ENCODE measurements at regions not wholly inside any gene's neighbourhood (a gene's known extent, or its start where the extent isn't known, plus 50 kb on each side); places are given as distances from the start of the nearest gene placed in this dataset.
A peak's percentile ranks its signal among the peaks of the same experiment; 100 is the strongest.

DNA sequence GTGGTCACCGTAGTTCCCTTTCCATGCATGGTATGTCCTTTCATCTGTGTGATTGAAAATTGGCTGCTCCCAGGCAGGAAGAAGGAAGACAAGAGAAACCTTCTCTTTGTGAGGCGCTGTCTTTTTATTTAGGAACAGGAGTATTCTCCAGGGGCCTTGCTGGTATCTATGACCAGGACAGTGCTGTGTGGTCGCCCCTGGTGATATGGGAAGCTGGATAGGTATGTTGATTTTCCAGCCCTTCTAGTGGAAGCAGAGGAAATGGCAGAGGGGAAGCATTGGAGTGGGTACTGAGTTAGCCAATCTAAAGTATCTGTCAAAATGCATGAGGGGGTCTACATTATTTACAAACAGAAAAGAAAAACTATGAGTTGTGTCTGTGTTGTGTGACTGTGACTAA is 226.6 kb downstream of the MTX2 start:
- no peak for FAIRE-seq
- TF ChIP-seq, protein P1, sequence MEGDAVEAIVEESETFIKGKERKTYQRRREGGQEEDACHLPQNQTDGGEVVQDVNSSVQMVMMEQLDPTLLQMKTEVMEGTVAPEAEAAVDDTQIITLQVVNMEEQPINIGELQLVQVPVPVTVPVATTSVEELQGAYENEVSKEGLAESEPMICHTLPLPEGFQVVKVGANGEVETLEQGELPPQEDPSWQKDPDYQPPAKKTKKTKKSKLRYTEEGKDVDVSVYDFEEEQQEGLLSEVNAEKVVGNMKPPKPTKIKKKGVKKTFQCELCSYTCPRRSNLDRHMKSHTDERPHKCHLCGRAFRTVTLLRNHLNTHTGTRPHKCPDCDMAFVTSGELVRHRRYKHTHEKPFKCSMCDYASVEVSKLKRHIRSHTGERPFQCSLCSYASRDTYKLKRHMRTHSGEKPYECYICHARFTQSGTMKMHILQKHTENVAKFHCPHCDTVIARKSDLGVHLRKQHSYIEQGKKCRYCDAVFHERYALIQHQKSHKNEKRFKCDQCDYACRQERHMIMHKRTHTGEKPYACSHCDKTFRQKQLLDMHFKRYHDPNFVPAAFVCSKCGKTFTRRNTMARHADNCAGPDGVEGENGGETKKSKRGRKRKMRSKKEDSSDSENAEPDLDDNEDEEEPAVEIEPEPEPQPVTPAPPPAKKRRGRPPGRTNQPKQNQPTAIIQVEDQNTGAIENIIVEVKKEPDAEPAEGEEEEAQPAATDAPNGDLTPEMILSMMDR (IDR thresholded peaks at IDR 0.05; ENCODE audit: borderline replicate concordance, extremely low read depth, insufficient read depth) = no peak
- no peak overlapping the region for H3K4me3 ChIP-seq (ENCODE audit: low read length in 3 of 3)
- H3K27me3 ChIP-seq (ENCODE audit: control insufficient read depth, insufficient read depth, low read length) = no peaks in the 10 kb centered on the region
- intact Hi-C loops (cut with DNase I) = no loop called here
- no peaks in the 10 kb centered on the region for H3K9me3 ChIP-seq (ENCODE audit: control insufficient read depth in 2 of 3, insufficient read depth in 1 of 3, low read length in 3 of 3)
- peaks cover 0 to 7% (median 0%) of the 10 kb centered on the region in 3 donors for H3K4me1 ChIP-seq (ENCODE audit: control insufficient read depth in 2 of 3, insufficient read depth in 2 of 3, low read depth in 1 of 3, low read length in 3 of 3)
- H3K9ac ChIP-seq (ENCODE audit: low read length in 3 of 3) = no peak overlapping the region
- no peaks in the 10 kb centered on the region for H3K36me3 ChIP-seq (ENCODE audit: control insufficient read depth in 2 of 3, insufficient read depth in 3 of 3, low read length in 3 of 3)
- DNase-seq = no peak
- no peak overlapping the region for H3K27ac ChIP-seq (ENCODE audit: low read depth in 2 of 2, low read length in 2 of 2)

DNA sequence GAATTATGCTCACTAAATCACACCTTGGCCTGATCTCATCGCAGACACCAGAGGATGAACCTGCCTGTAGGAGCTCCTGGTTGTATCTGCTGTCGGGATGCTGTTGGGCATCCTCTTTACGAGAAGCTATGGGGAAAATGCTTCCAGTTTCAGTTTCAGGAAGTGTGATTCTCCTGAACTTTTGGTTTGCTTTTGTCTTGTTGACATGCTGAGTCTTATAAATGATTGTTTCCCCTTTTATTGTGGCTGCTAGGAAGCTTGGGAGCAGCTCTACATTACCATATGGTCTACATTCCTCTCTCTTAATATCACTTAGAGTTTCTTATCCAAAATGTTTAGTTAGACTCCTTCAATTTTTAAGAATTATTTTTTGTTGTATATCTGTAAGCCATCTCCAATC is 227.5 kb downstream of the MTX2 start:
- intact Hi-C loops (cut with DNase I) = no loop called here

DNA sequence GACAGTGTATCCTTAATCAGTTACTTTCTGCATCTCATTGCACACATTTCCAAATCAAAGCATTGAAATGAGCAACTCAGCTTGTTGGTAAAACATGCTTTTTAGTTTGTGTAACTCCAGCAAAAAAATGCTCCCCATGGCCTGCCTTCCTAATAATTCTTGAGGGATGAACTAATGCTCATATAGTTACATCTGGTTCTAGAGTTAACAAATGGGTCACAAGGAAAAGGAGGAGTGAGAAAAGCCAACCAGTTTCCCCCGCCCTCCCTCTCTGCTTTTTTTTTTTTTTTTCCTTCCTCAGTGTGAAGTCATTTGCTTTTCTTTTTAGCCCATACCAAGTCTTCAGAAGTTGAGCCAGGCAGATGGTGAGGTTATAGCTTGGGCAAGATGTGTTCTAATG is 231.7 kb downstream of the MTX2 start:
- no peak for FAIRE-seq
- DNase-seq = no peak
- intact Hi-C loops (cut with DNase I) = no loop called here
- Histone ChIP-seq H3K27ac (ENCODE audit: low read depth in 2 of 2, low read length in 2 of 2) (no peak overlapping the region), H3K36me3 (ENCODE audit: control insufficient read depth in 2 of 3, insufficient read depth in 3 of 3, low read length in 3 of 3) (no peaks in the 10 kb centered on the region), H3K9me3 (ENCODE audit: control insufficient read depth in 2 of 3, insufficient read depth in 1 of 3, low read length in 3 of 3) (no peaks in the 10 kb centered on the region), H3K9ac (ENCODE audit: low read length in 3 of 3) (no peak overlapping the region), H3K4me3 (ENCODE audit: low read length in 3 of 3) (no peak overlapping the region), H3K4me1 (ENCODE audit: control insufficient read depth in 2 of 3, insufficient read depth in 2 of 3, low read depth in 1 of 3, low read length in 3 of 3) (peaks cover 0 to under 1% (median 0%) of the 10 kb centered on the region in 3 donors), H3K27me3 (ENCODE audit: control insufficient read depth, insufficient read depth, low read length) (no peaks in the 10 kb centered on the region)
- TF ChIP-seq, protein P1 (IDR thresholded peaks at IDR 0.05; ENCODE audit: borderline replicate concordance, extremely low read depth, insufficient read depth) = no peak

More for the DNA sequence above, 227.5 kb downstream of the MTX2 start:
- TF ChIP-seq, protein P1 (IDR thresholded peaks at IDR 0.05; ENCODE audit: borderline replicate concordance, extremely low read depth, insufficient read depth) = no peak
- Histone ChIP-seq H3K36me3 (ENCODE audit: control insufficient read depth in 2 of 3, insufficient read depth in 3 of 3, low read length in 3 of 3) (no peaks in the 10 kb centered on the region), H3K27me3 (ENCODE audit: control insufficient read depth, insufficient read depth, low read length) (no peaks in the 10 kb centered on the region), H3K9ac (ENCODE audit: low read length in 3 of 3) (no peak overlapping the region), H3K9me3 (ENCODE audit: control insufficient read depth in 2 of 3, insufficient read depth in 1 of 3, low read length in 3 of 3) (no peaks in the 10 kb centered on the region), H3K4me3 (ENCODE audit: low read length in 3 of 3) (no peak overlapping the region), H3K27ac (ENCODE audit: low read depth in 2 of 2, low read length in 2 of 2) (no peak overlapping the region), H3K4me1 (ENCODE audit: control insufficient read depth in 2 of 3, insufficient read depth in 2 of 3, low read depth in 1 of 3, low read length in 3 of 3) (peaks cover 0 to 7% (median 0%) of the 10 kb centered on the region in 3 donors)
- DNase-seq = peak in 1 of 5 donors; percentile 43
- FAIRE-seq = no peak

DNA sequence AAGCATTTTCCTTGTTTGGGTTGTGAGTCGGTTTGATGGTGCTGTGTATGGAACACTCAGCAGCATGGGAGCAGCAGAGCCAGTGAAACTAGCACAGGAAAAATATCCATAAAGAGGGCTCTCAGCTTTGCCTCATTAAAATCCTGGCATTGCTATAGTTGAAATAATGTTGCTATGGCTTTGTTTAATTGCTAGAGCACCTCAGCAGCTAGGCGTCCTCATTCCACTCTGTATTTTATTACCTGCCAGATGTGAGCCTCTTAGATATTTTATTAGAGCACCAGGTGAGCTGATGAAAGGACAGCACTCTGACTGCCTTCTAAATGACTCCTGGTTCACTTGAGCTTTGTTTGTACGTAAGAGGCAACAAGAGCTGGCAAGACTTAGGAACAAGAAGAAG is 232.4 kb downstream of the MTX2 start:
- Histone ChIP-seq H3K4me1 (ENCODE audit: control insufficient read depth in 2 of 3, insufficient read depth in 2 of 3, low read depth in 1 of 3, low read length in 3 of 3) (no peaks in the 10 kb centered on the region), H3K9ac (ENCODE audit: low read length in 3 of 3) (no peak overlapping the region), H3K36me3 (ENCODE audit: control insufficient read depth in 2 of 3, insufficient read depth in 3 of 3, low read length in 3 of 3) (no peaks in the 10 kb centered on the region), H3K9me3 (ENCODE audit: control insufficient read depth in 2 of 3, insufficient read depth in 1 of 3, low read length in 3 of 3) (no peaks in the 10 kb centered on the region), H3K27ac (ENCODE audit: low read depth in 2 of 2, low read length in 2 of 2) (no peak overlapping the region), H3K4me3 (ENCODE audit: low read length in 3 of 3) (no peak overlapping the region), H3K27me3 (ENCODE audit: control insufficient read depth, insufficient read depth, low read length) (no peaks in the 10 kb centered on the region)
- no peak for DNase-seq
- TF ChIP-seq, protein P1 (IDR thresholded peaks at IDR 0.05; ENCODE audit: borderline replicate concordance, extremely low read depth, insufficient read depth) = no peak
- FAIRE-seq = no peak
- intact Hi-C loops (cut with DNase I) = no loop called here
